IgD-negative memory B cell (primary cell): ENCODE measurements at regions not wholly inside any gene's neighbourhood (a gene's known extent, or its start where the extent isn't known, plus 50 kb on each side); places are given as distances from the start of the nearest gene placed in this dataset.

ENCODE experiments used
- H3K27ac Mint-ChIP-seq, 3 donors: one replicate each; pipeline ENCODE4 v1.8.0; 2020 to 2022; ENCODE audit warnings: mild to moderate bottlenecking in 3 of 3, mixed read lengths in 3 of 3, moderate library complexity in 1 of 3
- H3K27me3 Mint-ChIP-seq: one replicate; pipeline ENCODE4 v1.8.0; 2021; ENCODE audit warnings: mixed read lengths
- H3K36me3 Mint-ChIP-seq: one replicate; pipeline ENCODE4 v1.8.0; 2020; ENCODE audit warnings: mild to moderate bottlenecking, mixed read lengths
- H3K4me1 Mint-ChIP-seq, 3 donors: one replicate each; pipeline ENCODE4 v1.8.0; 2020 to 2022; ENCODE audit warnings: mixed read lengths in 3 of 3, mild to moderate bottlenecking in 1 of 3
- H3K4me3 Mint-ChIP-seq, 4 donors: one replicate each; pipeline ENCODE4 v1.8.0; 2020 to 2022; ENCODE audit warnings: mild to moderate bottlenecking in 4 of 4, mixed read lengths in 4 of 4, moderate library complexity in 3 of 4
- H3K9me3 Mint-ChIP-seq, 3 donors: one replicate each; pipeline ENCODE4 v1.8.0; 2020 to 2021; ENCODE audit warnings: mixed read lengths in 3 of 3, mild to moderate bottlenecking in 1 of 3

GRCh38 chr3:53997476-53997875, 105.8 kb upstream of the SELENOK start:
- Mint-ChIP-seq H3K36me3 (no peaks in the 10 kb centered on the region), H3K27ac (no peak overlapping the region), H3K4me1 (peaks cover 0 to 4% (median 3%) of the 10 kb centered on the region in 3 donors), H3K4me3 (no peak overlapping the region), H3K9me3 (no peaks in the 10 kb centered on the region), H3K27me3 (peaks cover 2% of the 10 kb centered on the region)

DNA sequence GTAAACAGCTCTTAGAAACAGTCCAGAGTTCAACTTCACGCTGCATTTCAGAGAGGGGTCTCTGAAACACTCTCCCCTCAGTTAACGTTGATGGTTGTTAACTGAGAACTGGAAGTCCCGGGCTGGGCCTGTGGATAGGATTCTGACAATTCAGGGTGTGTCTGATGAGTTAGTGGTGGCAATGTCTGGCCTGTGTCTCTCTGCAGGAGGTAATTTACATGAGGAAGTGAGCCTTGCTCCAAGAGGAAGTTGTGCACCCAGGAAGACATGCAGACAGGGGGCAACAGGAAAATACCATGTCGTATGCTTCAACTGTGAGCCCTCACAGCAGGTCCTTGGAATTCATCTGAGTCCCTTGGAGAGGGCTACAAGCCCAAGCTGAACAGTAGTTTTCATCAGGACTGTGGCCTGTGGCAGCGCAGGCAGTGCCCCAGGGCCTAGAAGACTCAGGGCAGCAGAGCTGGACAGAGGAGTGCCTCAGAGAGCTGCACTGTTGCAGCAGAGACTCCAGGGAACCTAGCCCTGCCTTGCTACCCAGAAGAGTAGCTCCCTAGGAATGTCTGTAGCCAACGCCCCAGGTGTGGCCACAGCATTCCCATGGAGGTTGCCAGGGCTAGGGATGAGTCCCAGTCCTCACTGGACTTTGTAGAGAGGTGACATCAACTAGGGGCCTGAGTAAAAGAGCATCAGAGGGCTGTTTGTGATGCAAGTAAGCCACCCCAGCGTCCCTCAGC, 104.6 kb upstream of the SELENOK start:
- no peaks in the 10 kb centered on the region for H3K9me3 Mint-ChIP-seq
- H3K4me1 Mint-ChIP-seq: peaks cover 0 to 4% (median 3%) of the 10 kb centered on the region in 3 donors
- H3K4me3 Mint-ChIP-seq: no peak overlapping the region
- no peaks in the 10 kb centered on the region for H3K36me3 Mint-ChIP-seq
- peak overlapping the region in 1 of 3 donors; percentile 67 for H3K27ac Mint-ChIP-seq
- peaks cover 6% of the 10 kb centered on the region for H3K27me3 Mint-ChIP-seq

DNA sequence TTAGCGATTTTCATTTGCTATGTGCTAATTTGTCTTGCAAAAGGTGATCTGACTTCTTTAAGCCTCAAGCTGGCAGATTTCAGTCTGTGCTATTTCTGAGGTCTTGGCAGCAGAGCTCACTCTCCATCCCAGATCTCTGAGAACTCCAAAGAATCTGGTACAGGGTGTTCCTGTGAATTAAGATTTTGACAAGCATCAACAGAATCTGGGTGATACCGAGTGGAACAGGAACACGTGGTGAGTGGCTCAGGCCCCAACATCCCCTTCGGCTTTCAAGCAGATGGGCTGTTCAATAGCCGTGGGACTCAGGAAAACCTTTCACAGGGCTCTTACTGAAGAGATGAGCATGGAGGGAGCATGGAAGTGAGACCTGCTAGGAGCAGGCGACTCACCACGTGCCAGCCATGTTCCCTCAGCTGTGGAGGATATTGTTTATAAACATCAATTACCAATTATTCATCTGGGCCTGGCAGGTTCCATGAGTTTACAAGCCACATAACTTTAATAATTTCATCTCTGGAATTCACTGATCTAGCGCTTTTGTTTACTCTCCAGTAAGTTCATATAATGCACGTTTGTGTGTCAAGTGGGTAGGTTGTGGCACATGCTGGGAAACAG, 103.4 kb upstream of the SELENOK start:
- H3K4me3 Mint-ChIP-seq: no peak overlapping the region
- H3K4me1 Mint-ChIP-seq: peaks cover 0 to 4% (median 3%) of the 10 kb centered on the region in 3 donors
- no peaks in the 10 kb centered on the region for H3K9me3 Mint-ChIP-seq
- peaks cover 6% of the 10 kb centered on the region for H3K27me3 Mint-ChIP-seq
- H3K36me3 Mint-ChIP-seq: no peaks in the 10 kb centered on the region
- no peak overlapping the region for H3K27ac Mint-ChIP-seq

- H3K4me3 Mint-ChIP-seq: no peak overlapping the region
- H3K9me3 Mint-ChIP-seq: no peaks in the 10 kb centered on the region
- peaks cover 5% of the 10 kb centered on the region for H3K27me3 Mint-ChIP-seq
- peaks cover 0 to 4% (median 3%) of the 10 kb centered on the region in 3 donors for H3K4me1 Mint-ChIP-seq
- H3K36me3 Mint-ChIP-seq: no peaks in the 10 kb centered on the region
- no peak overlapping the region for H3K27ac Mint-ChIP-seq
Observed at GRCh38 chr3:53991240-53991639, 99.6 kb upstream of the SELENOK start.

GRCh38 chr3:53989946-53990345, 98.3 kb upstream of the SELENOK start:
- Mint-ChIP-seq H3K9me3 (no peaks in the 10 kb centered on the region), H3K4me1 (no peaks in the 10 kb centered on the region), H3K27ac (no peak overlapping the region), H3K36me3 (no peaks in the 10 kb centered on the region), H3K4me3 (no peak overlapping the region), H3K27me3 (peaks cover 7% of the 10 kb centered on the region)

DNA sequence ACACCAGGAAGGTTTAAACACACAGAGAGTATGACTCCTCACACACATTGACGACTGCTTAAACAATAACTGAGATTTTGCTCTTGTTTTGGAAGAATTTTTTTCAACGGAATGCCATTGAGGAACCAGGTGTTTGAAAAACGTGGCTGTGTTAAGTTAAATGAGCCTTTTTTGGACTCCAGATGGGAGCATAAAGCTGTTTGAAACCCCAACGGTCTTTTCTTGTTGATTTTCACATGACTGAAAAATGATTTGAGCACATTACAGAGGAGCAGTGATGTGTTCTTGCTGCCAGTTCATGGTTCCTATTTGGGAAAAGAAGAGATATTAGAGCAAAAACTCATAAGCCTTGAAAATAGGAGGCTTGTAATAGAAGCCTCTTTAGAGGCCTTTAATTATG, 97.8 kb upstream of the SELENOK start:
- Mint-ChIP-seq H3K4me3 (no peak overlapping the region), H3K4me1 (no peaks in the 10 kb centered on the region), H3K27ac (no peak overlapping the region), H3K9me3 (peaks cover 0 to 1% (median 0%) of the 10 kb centered on the region in 3 donors), H3K36me3 (no peaks in the 10 kb centered on the region), H3K27me3 (peaks cover 7% of the 10 kb centered on the region)

GRCh38 chr3:53978386-53978785, 86.7 kb upstream of the SELENOK start:
- H3K27ac Mint-ChIP-seq: no peak overlapping the region
- no peaks in the 10 kb centered on the region for H3K36me3 Mint-ChIP-seq
- H3K4me1 Mint-ChIP-seq: no peaks in the 10 kb centered on the region
- H3K4me3 Mint-ChIP-seq: no peak overlapping the region
- peaks cover 12 to 16% (median 15%) of the 10 kb centered on the region in 3 donors for H3K9me3 Mint-ChIP-seq
- H3K27me3 Mint-ChIP-seq: peaks cover 7% of the 10 kb centered on the region

DNA sequence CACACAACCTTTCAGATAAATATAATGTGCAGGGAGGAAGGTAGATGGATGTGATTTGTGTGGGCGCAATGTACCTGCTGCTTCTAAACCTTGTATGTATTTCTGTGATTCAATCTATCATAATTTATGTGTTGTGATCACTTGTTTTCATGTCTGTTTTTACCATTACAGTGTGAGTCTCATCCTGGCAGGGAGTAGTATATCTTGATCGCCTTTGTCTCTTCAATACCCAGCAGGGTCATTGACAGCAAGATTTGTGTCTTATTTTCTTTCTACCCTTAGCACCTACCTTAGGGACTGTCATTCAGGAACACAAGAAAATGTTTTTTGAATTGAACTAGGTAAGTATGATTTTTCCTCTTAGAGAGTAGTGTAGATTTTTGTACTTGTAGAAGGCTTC, 83.7 kb upstream of the SELENOK start:
- Mint-ChIP-seq H3K9me3 (peaks cover 15 to 24% (median 19%) of the 10 kb centered on the region in 3 donors), H3K27me3 (peaks cover 7% of the 10 kb centered on the region), H3K27ac (no peak overlapping the region), H3K4me3 (no peak overlapping the region), H3K4me1 (no peaks in the 10 kb centered on the region), H3K36me3 (peaks cover 1% of the 10 kb centered on the region)

DNA sequence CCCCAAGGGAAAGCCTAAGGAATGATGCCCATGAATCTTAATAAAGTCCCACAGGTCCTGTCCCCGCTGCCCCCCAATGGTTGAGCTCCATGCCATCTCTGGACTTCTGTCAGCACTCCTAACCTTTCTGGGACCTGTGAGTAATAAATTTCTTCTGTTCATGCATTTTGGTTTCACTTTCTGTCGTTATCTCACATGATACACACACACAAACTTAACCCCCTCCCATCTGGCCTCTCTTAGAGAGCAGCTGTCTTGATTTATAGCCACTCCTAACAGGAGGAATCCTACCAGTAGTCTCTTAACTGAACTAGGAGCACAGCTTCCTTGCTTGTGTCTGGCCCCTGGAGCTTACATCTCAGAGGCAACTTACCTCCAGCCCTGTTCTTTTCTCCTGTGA, 82.7 kb upstream of the SELENOK start:
- H3K4me3 Mint-ChIP-seq: no peak overlapping the region
- H3K36me3 Mint-ChIP-seq: peaks cover 1% of the 10 kb centered on the region
- no peaks in the 10 kb centered on the region for H3K4me1 Mint-ChIP-seq
- H3K27me3 Mint-ChIP-seq: peaks cover 7% of the 10 kb centered on the region
- peaks cover 15 to 21% (median 21%) of the 10 kb centered on the region in 3 donors for H3K9me3 Mint-ChIP-seq
- no peak overlapping the region for H3K27ac Mint-ChIP-seq

DNA sequence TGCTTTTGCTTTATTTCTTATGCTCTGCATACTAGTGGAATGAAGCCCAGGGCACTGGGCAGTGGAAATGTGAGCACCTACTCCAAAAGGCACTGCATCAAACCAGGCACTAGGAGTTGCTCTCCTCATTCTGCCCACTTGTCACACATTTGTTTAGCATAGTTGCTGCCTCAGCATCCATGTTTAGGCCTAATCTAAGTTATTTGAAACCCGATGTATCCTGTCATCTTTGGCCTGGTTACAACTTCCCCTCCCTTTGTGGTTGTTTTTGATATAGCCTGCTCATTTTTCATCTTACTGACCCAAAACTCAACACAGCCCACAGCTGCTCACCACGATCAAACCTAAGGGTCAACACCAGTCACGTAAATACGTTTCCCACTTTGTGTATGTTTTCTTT, 82.2 kb upstream of the SELENOK start:
- peaks cover 15 to 21% (median 21%) of the 10 kb centered on the region in 3 donors for H3K9me3 Mint-ChIP-seq
- peaks cover 1% of the 10 kb centered on the region for H3K36me3 Mint-ChIP-seq
- H3K4me3 Mint-ChIP-seq: no peak overlapping the region
- H3K27me3 Mint-ChIP-seq: peaks cover 7% of the 10 kb centered on the region
- H3K27ac Mint-ChIP-seq: no peak overlapping the region
- H3K4me1 Mint-ChIP-seq: no peaks in the 10 kb centered on the region

GRCh38 chr3:53970661-53971060, 79.0 kb upstream of the SELENOK start:
- H3K27ac Mint-ChIP-seq: peak overlapping the region in 1 of 3 donors; percentile 24
- no peaks in the 10 kb centered on the region for H3K4me1 Mint-ChIP-seq
- H3K4me3 Mint-ChIP-seq: no peak overlapping the region
- peaks cover 4% of the 10 kb centered on the region for H3K27me3 Mint-ChIP-seq
- H3K9me3 Mint-ChIP-seq: peaks cover 12 to 17% (median 13%) of the 10 kb centered on the region in 3 donors
- peaks cover 1% of the 10 kb centered on the region for H3K36me3 Mint-ChIP-seq

DNA sequence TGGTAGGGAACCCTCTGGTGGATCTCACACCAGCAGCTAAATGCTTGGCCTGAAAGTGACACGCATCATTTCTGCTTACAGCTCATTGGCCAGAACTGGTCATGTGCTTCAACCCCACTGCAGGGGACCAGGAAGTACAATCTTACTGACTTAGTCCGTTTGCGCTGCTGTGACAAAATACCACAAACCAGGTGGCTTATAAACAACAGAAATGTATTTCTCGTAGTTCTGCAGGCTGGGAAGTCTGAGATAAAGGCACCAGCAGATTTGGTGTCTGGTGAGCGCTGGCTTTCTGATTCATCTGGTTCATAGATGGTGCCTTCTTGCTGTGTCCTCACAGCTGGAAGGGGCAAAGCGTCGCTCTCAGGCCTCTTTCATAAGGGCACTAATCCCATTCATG, 77.4 kb upstream of the SELENOK start:
- H3K4me1 Mint-ChIP-seq: no peaks in the 10 kb centered on the region
- no peaks in the 10 kb centered on the region for H3K27me3 Mint-ChIP-seq
- H3K9me3 Mint-ChIP-seq: peaks cover 11% of the 10 kb centered on the region in 3 donors
- H3K27ac Mint-ChIP-seq: no peak overlapping the region
- H3K36me3 Mint-ChIP-seq: peaks cover 1% of the 10 kb centered on the region
- no peak overlapping the region for H3K4me3 Mint-ChIP-seq

- Mint-ChIP-seq H3K9me3 (peaks cover 1 to 6% (median 3%) of the 10 kb centered on the region in 3 donors), H3K4me3 (no peak overlapping the region), H3K4me1 (no peaks in the 10 kb centered on the region), H3K27me3 (peaks cover 1% of the 10 kb centered on the region), H3K27ac (no peak overlapping the region), H3K36me3 (no peaks in the 10 kb centered on the region)
Observed at GRCh38 chr3:53965291-53965690, 73.6 kb upstream of the SELENOK start.

DNA sequence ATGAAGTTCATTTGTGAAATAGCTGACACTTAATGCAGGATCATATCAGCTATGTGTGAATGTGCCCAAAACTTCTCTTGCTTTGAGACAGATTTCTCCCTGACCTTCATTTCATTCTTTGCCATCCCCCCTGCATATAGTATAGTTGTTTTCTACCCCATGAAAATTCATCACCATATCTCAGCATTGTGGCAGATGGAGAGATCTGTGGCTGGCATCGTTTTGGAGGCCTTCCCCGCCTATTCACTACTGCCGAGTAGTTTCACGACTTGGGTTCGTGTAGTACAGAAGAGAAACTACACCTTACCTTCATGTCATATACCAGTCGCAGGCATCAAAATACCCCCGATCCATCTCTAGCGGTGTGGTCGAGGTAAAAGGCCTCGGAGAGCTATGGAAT, 66.2 kb upstream of the SELENOK start:
- H3K4me3 Mint-ChIP-seq: no peak overlapping the region
- H3K9me3 Mint-ChIP-seq: peaks cover 0 to 2% (median 0%) of the 10 kb centered on the region in 3 donors
- peaks cover 3% of the 10 kb centered on the region for H3K27me3 Mint-ChIP-seq
- H3K27ac Mint-ChIP-seq: no peak overlapping the region
- peaks cover 2% of the 10 kb centered on the region for H3K36me3 Mint-ChIP-seq
- H3K4me1 Mint-ChIP-seq: no peaks in the 10 kb centered on the region

DNA sequence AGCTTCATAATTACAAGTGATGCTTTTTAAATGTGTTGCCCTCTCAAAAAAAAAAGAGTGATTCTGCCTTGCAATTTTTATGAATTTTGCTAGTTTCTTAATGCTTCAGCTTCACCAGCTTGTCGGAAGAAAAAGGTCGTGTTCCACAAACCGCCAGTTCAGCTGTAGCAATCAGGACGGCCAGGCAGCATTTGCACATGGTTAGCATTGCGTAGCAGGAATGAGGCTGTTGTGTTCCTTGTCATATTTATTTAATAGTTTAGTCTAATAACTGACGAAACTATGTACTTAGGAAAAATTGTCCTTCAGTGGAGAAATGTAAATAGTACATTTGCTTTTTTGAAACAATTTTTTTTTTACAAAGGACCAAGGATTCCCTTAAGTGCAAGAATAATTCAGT, 64.9 kb upstream of the SELENOK start:
- Mint-ChIP-seq H3K36me3 (peaks cover 2% of the 10 kb centered on the region), H3K4me3 (no peak overlapping the region), H3K27me3 (peaks cover 2% of the 10 kb centered on the region), H3K9me3 (peaks cover 0 to 2% (median 0%) of the 10 kb centered on the region in 3 donors), H3K4me1 (no peaks in the 10 kb centered on the region), H3K27ac (no peak overlapping the region)

DNA sequence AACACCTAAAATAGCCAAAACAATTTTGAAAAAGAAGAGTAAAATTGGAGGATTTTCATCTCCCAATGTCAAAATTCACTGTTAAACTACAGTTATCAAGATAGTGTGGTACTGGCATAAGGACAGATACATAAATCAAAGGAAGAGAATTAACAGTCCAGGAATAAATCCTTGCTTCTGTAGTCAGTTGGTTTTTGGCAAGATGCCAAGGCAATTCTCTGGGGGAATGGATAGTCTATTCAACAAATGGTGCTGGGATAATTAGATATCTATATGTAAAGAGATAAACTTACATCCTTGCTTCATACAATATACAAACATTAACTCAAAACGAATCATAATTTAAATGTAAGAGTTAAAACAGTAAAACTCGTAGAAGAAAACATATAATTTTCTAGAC, 57.9 kb upstream of the SELENOK start:
- no peaks in the 10 kb centered on the region for H3K36me3 Mint-ChIP-seq
- no peaks in the 10 kb centered on the region for H3K4me1 Mint-ChIP-seq
- no peak overlapping the region for H3K4me3 Mint-ChIP-seq
- H3K9me3 Mint-ChIP-seq: peaks cover 8 to 23% (median 14%) of the 10 kb centered on the region in 3 donors
- H3K27ac Mint-ChIP-seq: peak overlapping the region in 1 of 3 donors; percentile 4
- H3K27me3 Mint-ChIP-seq: peaks cover under 1% of the 10 kb centered on the region
